ENCODE measurements at regions not wholly inside any gene's neighbourhood (a gene's known extent, or its start where the extent isn't known, plus 50 kb on each side); places are given as distances from the start of the nearest gene placed in this dataset.

DNA sequence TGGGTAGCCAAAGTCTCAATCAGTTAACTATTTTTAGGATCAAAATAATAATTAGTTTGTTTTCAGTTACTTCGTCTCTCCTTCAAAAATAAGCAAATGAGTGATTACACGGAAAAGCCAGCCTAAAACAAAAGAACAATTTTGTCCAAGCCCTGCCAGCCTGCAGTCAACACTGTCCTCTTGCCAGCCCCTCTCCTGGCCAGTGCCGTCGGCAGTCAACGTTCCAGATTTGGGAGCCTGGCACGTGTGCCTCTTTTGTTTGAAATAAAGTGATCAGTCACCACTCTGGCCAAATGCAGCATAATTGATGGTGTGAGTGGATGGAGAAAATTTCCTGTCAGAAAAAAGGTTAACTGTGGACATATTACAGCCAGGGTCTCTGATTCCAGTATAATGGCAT lies 260.6 kb upstream of the SKOR2 start:
- TF ChIP-seq POLR2A (IDR thresholded peaks at IDR 0.05; ENCODE audit: low read depth, low read length), result no peak
- TF ChIP-seq, protein P1, sequence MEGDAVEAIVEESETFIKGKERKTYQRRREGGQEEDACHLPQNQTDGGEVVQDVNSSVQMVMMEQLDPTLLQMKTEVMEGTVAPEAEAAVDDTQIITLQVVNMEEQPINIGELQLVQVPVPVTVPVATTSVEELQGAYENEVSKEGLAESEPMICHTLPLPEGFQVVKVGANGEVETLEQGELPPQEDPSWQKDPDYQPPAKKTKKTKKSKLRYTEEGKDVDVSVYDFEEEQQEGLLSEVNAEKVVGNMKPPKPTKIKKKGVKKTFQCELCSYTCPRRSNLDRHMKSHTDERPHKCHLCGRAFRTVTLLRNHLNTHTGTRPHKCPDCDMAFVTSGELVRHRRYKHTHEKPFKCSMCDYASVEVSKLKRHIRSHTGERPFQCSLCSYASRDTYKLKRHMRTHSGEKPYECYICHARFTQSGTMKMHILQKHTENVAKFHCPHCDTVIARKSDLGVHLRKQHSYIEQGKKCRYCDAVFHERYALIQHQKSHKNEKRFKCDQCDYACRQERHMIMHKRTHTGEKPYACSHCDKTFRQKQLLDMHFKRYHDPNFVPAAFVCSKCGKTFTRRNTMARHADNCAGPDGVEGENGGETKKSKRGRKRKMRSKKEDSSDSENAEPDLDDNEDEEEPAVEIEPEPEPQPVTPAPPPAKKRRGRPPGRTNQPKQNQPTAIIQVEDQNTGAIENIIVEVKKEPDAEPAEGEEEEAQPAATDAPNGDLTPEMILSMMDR (IDR thresholded peaks at IDR 0.05; ENCODE audit: extremely low read depth in 1 of 2, insufficient read depth in 1 of 2, low read depth in 1 of 2, low read length in 2 of 2), result no peak
- TF ChIP-seq FOS (IDR thresholded peaks at IDR 0.05; ENCODE audit: borderline replicate concordance, insufficient read depth, low read length), result no peak
- TF ChIP-seq GATA2 (IDR thresholded peaks at IDR 0.05; ENCODE audit: insufficient read depth, insufficient read length, low read depth, low read length), result no peak
- no peak for TF ChIP-seq EZH2 (IDR thresholded peaks at IDR 0.05; ENCODE audit: borderline replicate concordance, low read depth, low read length, severe bottlenecking)
- TF ChIP-seq, protein P2, sequence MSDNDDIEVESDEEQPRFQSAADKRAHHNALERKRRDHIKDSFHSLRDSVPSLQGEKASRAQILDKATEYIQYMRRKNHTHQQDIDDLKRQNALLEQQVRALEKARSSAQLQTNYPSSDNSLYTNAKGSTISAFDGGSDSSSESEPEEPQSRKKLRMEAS (IDR thresholded peaks at IDR 0.05; ENCODE audit: insufficient read depth, insufficient read length), result no peak
- no peak for TF ChIP-seq POLR2AphosphoS5 (IDR thresholded peaks at IDR 0.05; ENCODE audit: insufficient read depth, low read depth, low read length)
- no peak for TF ChIP-seq JUN (IDR thresholded peaks at IDR 0.05; ENCODE audit: borderline replicate concordance, insufficient read depth, insufficient read length, low read depth)
